ENCODE measurements at regions not wholly inside any gene's neighbourhood (a gene's known extent, or its start where the extent isn't known, plus 50 kb on each side); places are given as distances from the start of the nearest gene placed in this dataset.

DNA sequence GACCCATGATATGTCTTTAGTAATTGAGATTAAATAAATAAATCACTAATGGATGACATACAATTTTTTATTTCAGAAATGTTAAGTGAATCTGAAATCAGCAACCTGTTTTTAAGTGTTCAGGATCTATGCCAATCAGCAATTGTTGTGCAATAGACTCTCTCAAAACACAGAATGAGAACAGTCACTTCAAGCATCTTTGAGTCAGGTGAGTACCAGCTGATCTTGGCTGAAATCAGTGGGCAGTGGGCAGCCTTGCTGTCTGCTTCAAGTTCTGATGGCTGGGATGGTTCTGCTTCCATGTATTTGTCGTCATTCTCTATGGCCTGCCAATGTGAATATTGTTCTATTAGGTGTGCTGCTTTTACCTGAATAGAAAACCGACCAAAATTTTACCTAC lies 82.3 kb upstream of the NRG3 start:
- Histone ChIP-seq H3K27me3 (ENCODE audit: control insufficient read depth, insufficient read depth) (no peaks in the 10 kb centered on the region), H3K9me3 (ENCODE audit: control insufficient read depth, low read length) (no peaks in the 10 kb centered on the region), H3K4me3 (ENCODE audit: low read length) (no peak overlapping the region), H3K4me1 (ENCODE audit: control insufficient read depth, insufficient read depth, low read length) (no peaks in the 10 kb centered on the region), H3K27ac (ENCODE audit: low read length) (no peak overlapping the region)
- 81% methylated on average over 2 of the region's 2 CpGs for WGBS
- intact Hi-C loops (cut with DNase I): no loop called here
- DNase-seq (no peak), ATAC-seq (no peak)

GRCh38 chr10:81806842-81807241 lies 68.2 kb upstream of the NRG3 start:
- Histone ChIP-seq H3K9me3 (ENCODE audit: control insufficient read depth, low read length) (no peaks in the 10 kb centered on the region), H3K4me1 (ENCODE audit: control insufficient read depth, insufficient read depth, low read length) (no peaks in the 10 kb centered on the region), H3K27ac (ENCODE audit: low read length) (no peak overlapping the region), H3K27me3 (ENCODE audit: control insufficient read depth, insufficient read depth) (no peaks in the 10 kb centered on the region), H3K4me3 (ENCODE audit: low read length) (no peak overlapping the region)
- ATAC-seq (no peak), DNase-seq (no peak)
- 34% methylated on average over 3 of the region's 3 CpGs for WGBS
- intact Hi-C loops (cut with DNase I): no loop called here

DNA sequence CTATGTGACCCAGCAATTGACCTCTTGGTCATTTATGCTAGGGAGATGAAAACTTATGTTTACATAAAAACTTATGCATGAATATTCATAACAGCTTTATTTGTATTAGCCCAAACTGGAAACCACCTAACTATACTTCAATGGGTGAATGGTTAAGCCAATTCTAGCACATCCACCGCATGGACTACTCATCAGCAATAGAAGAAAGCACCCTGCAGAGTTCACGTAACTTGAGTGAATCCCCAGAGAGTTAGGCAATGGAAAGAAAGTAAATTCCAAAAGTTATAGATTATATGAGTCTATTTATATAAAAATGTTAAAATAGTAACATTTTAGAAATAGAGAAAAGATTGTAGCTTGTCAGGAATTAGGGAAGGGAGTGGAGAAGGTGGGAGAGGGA lies 60.2 kb upstream of the NRG3 start:
- no peak for DNase-seq
- WGBS: 77% methylated on average over 2 of the region's 2 CpGs
- H3K9me3 ChIP-seq (ENCODE audit: control insufficient read depth, low read length): no peaks in the 10 kb centered on the region
- no peaks in the 10 kb centered on the region for H3K4me1 ChIP-seq (ENCODE audit: control insufficient read depth, insufficient read depth, low read length)
- no peak overlapping the region for H3K4me3 ChIP-seq (ENCODE audit: low read length)
- intact Hi-C loops (cut with DNase I): no loop called here
- H3K27me3 ChIP-seq (ENCODE audit: control insufficient read depth, insufficient read depth): no peaks in the 10 kb centered on the region
- no peak for ATAC-seq
- no peak overlapping the region for H3K27ac ChIP-seq (ENCODE audit: low read length)

GRCh38 chr10:81817596-81818170 lies 57.3 kb upstream of the NRG3 start:
- no peak overlapping the region for H3K4me3 ChIP-seq (ENCODE audit: low read length)
- DNase-seq (no peak), ATAC-seq (no peak)
- no peaks in the 10 kb centered on the region for H3K27me3 ChIP-seq (ENCODE audit: control insufficient read depth, insufficient read depth)
- H3K4me1 ChIP-seq (ENCODE audit: control insufficient read depth, insufficient read depth, low read length): no peaks in the 10 kb centered on the region
- WGBS: 78% methylated on average over 9 of the region's 9 CpGs
- intact Hi-C loops (cut with DNase I): no loop called here
- H3K27ac ChIP-seq (ENCODE audit: low read length): no peak overlapping the region
- no peaks in the 10 kb centered on the region for H3K9me3 ChIP-seq (ENCODE audit: control insufficient read depth, low read length)

DNA sequence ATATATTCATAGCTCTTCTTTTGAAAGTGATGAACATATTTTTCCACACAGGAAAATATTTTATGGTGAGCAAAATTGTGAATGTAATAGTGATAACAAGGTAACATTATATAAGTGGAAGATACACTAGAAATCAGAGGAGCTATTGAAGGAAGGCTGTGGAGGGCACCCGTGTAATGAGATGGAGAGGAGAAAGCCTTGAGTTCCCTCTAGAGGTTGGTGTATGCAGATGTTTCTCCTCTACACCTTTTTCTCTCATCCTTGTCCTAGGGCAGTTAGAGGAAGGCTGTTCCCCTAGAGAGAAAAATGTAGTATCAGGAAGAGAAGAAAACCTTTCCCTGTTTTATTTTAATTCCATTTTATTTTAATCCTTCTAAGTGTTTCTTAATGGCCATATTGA lies 54.6 kb upstream of the NRG3 start:
- no peak overlapping the region for H3K4me3 ChIP-seq (ENCODE audit: low read length)
- H3K27ac ChIP-seq (ENCODE audit: low read length): no peak overlapping the region
- ATAC-seq (no peak), DNase-seq (no peak)
- 7% methylated on average over 1 of the region's 1 CpG for WGBS
- intact Hi-C loops (cut with DNase I): no loop called here
- no peaks in the 10 kb centered on the region for H3K9me3 ChIP-seq (ENCODE audit: control insufficient read depth, low read length)
- H3K27me3 ChIP-seq (ENCODE audit: control insufficient read depth, insufficient read depth): no peaks in the 10 kb centered on the region
- H3K4me1 ChIP-seq (ENCODE audit: control insufficient read depth, insufficient read depth, low read length): no peaks in the 10 kb centered on the region

All from right cardiac atrium (tissue), 5 donors.